SW480 (cell line): ENCODE measurements at regions not wholly inside any gene's neighbourhood (a gene's known extent, or its start where the extent isn't known, plus 50 kb on each side); places are given as distances from the start of the nearest gene placed in this dataset.

Experiments
- DNase-seq: peaks from one replicate; pipeline ENCODE4 v3.0.0-alpha.2; 2016; ENCODE audit warnings: low spot score

- no peak for DNase-seq
These were observed 82.5 kb upstream of the GULP1 start for GRCh38 chr2:188209218-188209617.

- no peak for DNase-seq
These were observed 74.4 kb upstream of the GULP1 start for GRCh38 chr2:188217264-188217663.

- DNase-seq = no peak
These were observed 72.1 kb upstream of the GULP1 start for GRCh38 chr2:188219541-188219940.

DNA sequence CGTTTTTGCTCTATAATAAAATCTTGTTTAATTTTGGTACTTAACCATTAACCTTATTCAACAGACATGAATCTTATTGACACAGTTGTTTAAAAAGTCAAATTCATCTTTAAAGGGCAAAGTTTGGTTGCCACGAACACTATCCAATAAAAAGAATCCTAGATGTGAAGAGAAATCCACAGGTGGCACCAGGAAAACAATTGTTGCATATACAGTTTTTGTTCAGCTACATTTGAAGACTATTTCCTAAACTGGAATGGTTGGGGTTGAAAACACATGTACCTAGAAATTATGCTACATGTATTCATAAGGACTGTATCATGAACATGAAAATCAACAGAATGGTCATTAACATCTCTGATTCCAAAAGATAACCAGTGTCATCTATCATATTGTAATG lies 71.1 kb upstream of the GULP1 start:
- no peak for DNase-seq

DNA sequence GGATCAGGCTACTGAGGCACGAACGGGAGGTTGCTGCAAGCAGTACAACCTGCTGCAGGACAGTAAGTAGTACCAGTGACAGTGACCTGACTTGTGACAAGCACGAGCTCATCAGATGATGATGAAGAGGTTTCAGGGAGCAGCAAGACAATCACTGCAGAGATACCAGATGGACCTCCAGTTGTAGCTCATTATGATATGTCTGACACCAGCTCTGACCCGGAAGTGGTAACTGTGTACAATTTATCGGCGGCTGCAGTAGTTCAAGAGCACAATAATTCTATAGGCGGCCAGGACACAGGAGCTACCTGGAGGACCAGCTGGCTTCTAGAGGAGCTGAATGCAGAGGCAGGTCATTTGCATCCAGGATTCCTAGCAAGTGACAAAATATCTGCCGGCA lies 64.0 kb upstream of the GULP1 start:
- no peak for DNase-seq

GRCh38 chr2:188235364-188235763 lies 56.3 kb upstream of the GULP1 start:
- no peak for DNase-seq

- DNase-seq = no peak
These were observed 53.3 kb upstream of the GULP1 start for GRCh38 chr2:188238386-188238785.
